Right lobe of liver (tissue), 4 donors: ENCODE measurements at regions not wholly inside any gene's neighbourhood (a gene's known extent, or its start where the extent isn't known, plus 50 kb on each side); places are given as distances from the start of the nearest gene placed in this dataset.

Source experiments
- CTCF ChIP-seq, 4 donors: fragments of 200-600 bp in 3 of 4; fragments of 450-650 bp in 1 of 4; IDR thresholded peaks; one replicate each; pipeline versions ENCODE4 v1.5.1 to v1.8.0; 2016 to 2022; ENCODE audit warnings: antibody characterized with exemption in 4 of 4, mild to moderate bottlenecking in 2 of 4
- POLR2A ChIP-seq: fragments of 450-650 bp; IDR thresholded peaks from one replicate; pipeline ENCODE4 v1.6.1; 2017; ENCODE audit warnings: antibody characterized with exemption, mild to moderate bottlenecking
- donor health status: DM: no; HTN: no; CAD: no.
- donor health status: DM: no; HTN: no; CAD: no.
- donor health status: DM: no; HTN: yes; CAD: no.

DNA sequence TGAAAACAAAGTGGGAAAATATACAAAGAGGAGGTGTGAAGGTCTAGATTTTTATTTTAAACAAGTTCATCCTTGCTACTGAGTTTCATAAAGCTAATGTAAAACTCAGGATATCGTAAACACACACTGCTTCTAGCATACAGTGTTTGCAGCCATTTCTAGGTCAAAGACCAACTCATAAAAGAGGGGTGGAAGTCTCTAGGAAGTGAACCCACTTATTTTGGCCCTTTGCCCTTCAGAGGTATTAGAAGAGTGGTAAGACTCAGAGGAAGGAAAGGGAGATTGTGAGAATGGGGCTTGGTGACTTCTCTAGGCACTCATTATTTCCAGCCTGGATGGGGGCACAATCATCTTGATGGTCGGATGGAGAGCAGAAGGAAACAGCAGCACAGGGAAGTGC is 91.2 kb downstream of the TNFSF18 start:
- no peak for TF ChIP-seq CTCF (IDR thresholded peaks at IDR 0.05)
- TF ChIP-seq POLR2A: no peak
